22Rv1 (cell line): ENCODE measurements at regions not wholly inside any gene's neighbourhood (a gene's known extent, or its start where the extent isn't known, plus 50 kb on each side); places are given as distances from the start of the nearest gene placed in this dataset.
A peak's percentile ranks its signal among the peaks of the same experiment; 100 is the strongest.

Experiments used
- CTCF ChIP-seq: fragments of 450-650 bp; IDR thresholded peaks from 2 replicates; pipeline ENCODE4 v1.5.1; 2017; ENCODE audit warnings: mild to moderate bottlenecking
- ZFX ChIP-seq: fragments of 450-650 bp; IDR thresholded peaks from 2 replicates; pipeline ENCODE4 v1.6.1; 2017; ENCODE audit warnings: antibody characterized with exemption, borderline replicate concordance

GRCh38 chr18:38047820-38048219 is 482.2 kb upstream of the CELF4 start:
- TF ChIP-seq CTCF, result peak; percentile 21
- TF ChIP-seq ZFX, result no peak
